ENCODE measurements at regions not wholly inside any gene's neighbourhood (a gene's known extent, or its start where the extent isn't known, plus 50 kb on each side); places are given as distances from the start of the nearest gene placed in this dataset.

GRCh38 chr9:107861075-107861474 lies 371.5 kb upstream of the KLF4 start:
- Mint-ChIP-seq H3K4me1 (ENCODE audit: unreplicated experiment) (no peaks in the 10 kb centered on the region), H3K9me3 (ENCODE audit: unreplicated experiment) (no peaks in the 10 kb centered on the region), H3K4me3 (ENCODE audit: unreplicated experiment) (no peak overlapping the region), H3K27me3 (ENCODE audit: unreplicated experiment) (peaks cover 6% of the 10 kb centered on the region), H3K27ac (ENCODE audit: unreplicated experiment) (no peak overlapping the region), H3K36me3 (ENCODE audit: unreplicated experiment) (no peaks in the 10 kb centered on the region)
- TF ChIP-seq CTCF (IDR thresholded peaks at IDR 0.05), result no peak
- no peak for DNase-seq (ENCODE audit: extremely low spot score, unreplicated experiment)

GRCh38 chr9:107858260-107858659 lies 368.7 kb upstream of the KLF4 start:
- Mint-ChIP-seq H3K4me1 (ENCODE audit: unreplicated experiment) (no peaks in the 10 kb centered on the region), H3K36me3 (ENCODE audit: unreplicated experiment) (peaks cover 4% of the 10 kb centered on the region), H3K9me3 (ENCODE audit: unreplicated experiment) (peaks cover 4% of the 10 kb centered on the region), H3K27ac (ENCODE audit: unreplicated experiment) (no peak overlapping the region), H3K4me3 (ENCODE audit: unreplicated experiment) (no peak overlapping the region), H3K27me3 (ENCODE audit: unreplicated experiment) (peaks cover 6% of the 10 kb centered on the region)
- DNase-seq (ENCODE audit: extremely low spot score, unreplicated experiment), result no peak
- no peak for TF ChIP-seq CTCF (IDR thresholded peaks at IDR 0.05)

GRCh38 chr9:107856633-107857032 lies 367.1 kb upstream of the KLF4 start:
- H3K27ac Mint-ChIP-seq (ENCODE audit: unreplicated experiment), result no peak overlapping the region
- H3K27me3 Mint-ChIP-seq (ENCODE audit: unreplicated experiment), result peaks cover under 1% of the 10 kb centered on the region
- no peaks in the 10 kb centered on the region for H3K4me1 Mint-ChIP-seq (ENCODE audit: unreplicated experiment)
- H3K4me3 Mint-ChIP-seq (ENCODE audit: unreplicated experiment), result no peak overlapping the region
- H3K9me3 Mint-ChIP-seq (ENCODE audit: unreplicated experiment), result peaks cover 4% of the 10 kb centered on the region
- no peak for TF ChIP-seq CTCF (IDR thresholded peaks at IDR 0.05)
- H3K36me3 Mint-ChIP-seq (ENCODE audit: unreplicated experiment), result peaks cover 4% of the 10 kb centered on the region
- DNase-seq (ENCODE audit: extremely low spot score, unreplicated experiment), result no peak

GRCh38 chr9:107855164-107855563 lies 365.6 kb upstream of the KLF4 start:
- Mint-ChIP-seq H3K36me3 (ENCODE audit: unreplicated experiment) (peaks cover 5% of the 10 kb centered on the region), H3K4me1 (ENCODE audit: unreplicated experiment) (no peaks in the 10 kb centered on the region), H3K27me3 (ENCODE audit: unreplicated experiment) (no peaks in the 10 kb centered on the region), H3K27ac (ENCODE audit: unreplicated experiment) (no peak overlapping the region), H3K9me3 (ENCODE audit: unreplicated experiment) (peaks cover 4% of the 10 kb centered on the region), H3K4me3 (ENCODE audit: unreplicated experiment) (no peak overlapping the region)
- no peak for DNase-seq (ENCODE audit: extremely low spot score, unreplicated experiment)
- TF ChIP-seq CTCF (IDR thresholded peaks at IDR 0.05), result no peak

GRCh38 chr9:107853461-107853860 lies 363.9 kb upstream of the KLF4 start:
- DNase-seq (ENCODE audit: extremely low spot score, unreplicated experiment), result no peak
- peaks cover 4% of the 10 kb centered on the region for H3K9me3 Mint-ChIP-seq (ENCODE audit: unreplicated experiment)
- no peaks in the 10 kb centered on the region for H3K27me3 Mint-ChIP-seq (ENCODE audit: unreplicated experiment)

More at GRCh38 chr9:107853461-107853860, 363.9 kb upstream of the KLF4 start:
- no peak overlapping the region for H3K27ac Mint-ChIP-seq (ENCODE audit: unreplicated experiment)
- no peak for TF ChIP-seq CTCF (IDR thresholded peaks at IDR 0.05)
- no peak overlapping the region for H3K4me3 Mint-ChIP-seq (ENCODE audit: unreplicated experiment)
- peaks cover 7% of the 10 kb centered on the region for H3K36me3 Mint-ChIP-seq (ENCODE audit: unreplicated experiment)
- H3K4me1 Mint-ChIP-seq (ENCODE audit: unreplicated experiment), result peaks cover 4% of the 10 kb centered on the region

All from osteocyte (in vitro differentiated cells).